Heart right ventricle (tissue), 16 donors: ENCODE measurements at regions not wholly inside any gene's neighbourhood (a gene's known extent, or its start where the extent isn't known, plus 50 kb on each side); places are given as distances from the start of the nearest gene placed in this dataset.

ENCODE experiments used
- ATAC-seq, 8 donors: fragments of 200-7000 bp; cut with Tn5 transposase; one replicate each; pipeline ENCODE4 v1.9.1; 2020; ENCODE audit warnings: mild to moderate bottlenecking in 8 of 8, moderate library complexity in 8 of 8, moderate number of reproducible peaks in 1 of 8
- DNase-seq, 2 donors: peaks; one replicate each; pipeline ENCODE4 v3.0.0-alpha.2; 2020
- H3K27ac ChIP-seq, 10 donors: fragments of 200-600 bp; sonication (generic) in 2 of 10; one replicate each; pipeline versions ENCODE4 v1.5.0 to v1.8.0; 2020 to 2022; ENCODE audit warnings: mild to moderate bottlenecking in 3 of 10
- H3K27me3 ChIP-seq, 7 donors: fragments of 200-600 bp; one replicate each; pipeline ENCODE4 v1.8.0; 2021 to 2022; ENCODE audit warnings: mild to moderate bottlenecking in 2 of 7
- H3K36me3 ChIP-seq, 9 donors: fragments of 200-600 bp; sonication (generic) in 1 of 9; one replicate each; pipeline versions ENCODE4 v1.5.0 to v1.8.0; 2020 to 2022; ENCODE audit warnings: mild to moderate bottlenecking in 2 of 9
- H3K4me1 ChIP-seq, 9 donors: fragments of 200-600 bp; sonication (generic) in 1 of 9; one replicate each; pipeline versions ENCODE4 v1.5.0 to v1.8.0; 2020 to 2022; ENCODE audit warnings: mild to moderate bottlenecking in 4 of 9
- H3K4me3 ChIP-seq, 10 donors: fragments of 200-600 bp; sonication (generic) in 2 of 10; one replicate each; pipeline versions ENCODE4 v1.5.0 to v1.8.0; 2020 to 2022; ENCODE audit warnings: mild to moderate bottlenecking in 7 of 10, moderate library complexity in 2 of 10
- H3K9me3 ChIP-seq, 11 donors: fragments of 200-600 bp in 10 of 11; sonication (generic) in 2 of 11; one replicate each; pipeline versions ENCODE4 v1.5.0 to v1.8.0; 2013 to 2022; ENCODE audit warnings: mild to moderate bottlenecking in 2 of 11, control low read depth in 1 of 11, moderate library complexity in 1 of 11
- CTCF ChIP-seq, 9 donors: fragments of 200-600 bp; sonication (generic) in 2 of 9; IDR thresholded peaks; one replicate each; pipeline versions ENCODE4 v1.5.0 to v1.8.0; 2021 to 2022; ENCODE audit warnings: antibody characterized with exemption in 9 of 9, mild to moderate bottlenecking in 5 of 9, moderate library complexity in 1 of 9
- WGBS, 2 donors: extraction: QIAGEN DNeasy Blood & Tissue Kit; methylation state at CpG; one replicate each; pipeline ENCODE4 v1.1.7; 2013; ENCODE audit warnings: inconsistent platforms in 1 of 2; 5-methylcytosine and 5-hydroxymethylcytosine counted together
- intact Hi-C, 10 donors: fragments of 100-400 bp; cut with DNase I; formaldehyde crosslinking; loops; one replicate each; pipeline versions ENCODE4 v1.11.1 to v1.14.2; 2022
- donor health status: Arrhythmogenic right ventricular cardiomyopathy.
- donor health status: ischemic (EF 13 %, LVEDD 7.1; RV severe dilation, severe dysfunction).
- donor health status: healthy with polysubstance abuse.
- donor health status: DM: no; HTN: yes; CAD: no.
- donor health status: DM: no; HTN: no; CAD: no.
- donor health status: ischemic (EF 25% LVEDD 6.9; RV normal size, moderate dysfunction).
- donor health status: ischemic (EF 25% LVEDD 5.7; RV mildly dilated, moderate dysfunction).
- donor health status: healthy.
- donor health status: DM: yes; HTN: yes; CAD: no.
- donor health status: Ischemic cardiomyopathy.
- donor health status: ischemic (EF 35%, LVEDD 5.7; RV mildly dilated, moderate dysfunction).
- donor health status: nonischemic (EF 11% LVEDD 7.7; RV severe dilation, severe dysfunction).
- donor health status: DM: yes; HTN: yes; CAD: no.
- donor health status: PGD.
- donor health status: ischemic (EF 29% LVEDD 5.4; RV normal size, mild dysfunction).
- donor health status: nonischemic (EF 23%, LVEDD 6.1; RV moderate dilation, normal function).

DNA sequence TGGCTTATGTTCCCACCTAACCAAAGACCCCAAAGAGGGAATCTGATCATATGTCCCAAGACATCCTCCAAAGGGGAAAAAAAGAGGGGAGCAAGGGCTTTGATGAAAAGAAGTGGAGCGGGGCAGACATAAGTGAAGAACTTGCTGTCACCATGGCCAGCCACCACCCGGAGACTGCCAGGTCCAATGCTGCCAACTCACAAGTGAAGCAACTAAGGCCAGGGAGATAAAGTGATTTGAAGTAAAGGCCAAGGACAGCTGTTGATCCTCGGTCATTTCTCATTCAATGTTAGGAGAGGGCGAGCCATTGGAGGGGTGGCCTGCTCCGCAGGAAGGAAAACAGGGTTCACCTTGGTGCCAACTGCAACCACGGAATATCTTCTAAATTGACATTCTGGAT, 72.6 kb upstream of the C3orf80 start:
- H3K27ac ChIP-seq, result no peak overlapping the region
- H3K36me3 ChIP-seq, result no peaks in the 10 kb centered on the region
- WGBS, 2 donors, result 84 to 94% methylated on average over 6 of the region's 6 CpGs
- intact Hi-C loops, result loop anchor here in 1 of 10 donors (10.0 kb wide), 1 partner anchor 118 kb away; no protein-coding TSS in a partner anchor
- H3K4me1 ChIP-seq, result no peaks in the 10 kb centered on the region
- H3K27me3 ChIP-seq, result peaks cover 0 to 15% (median 0%) of the 10 kb centered on the region in 7 donors
- ATAC-seq (peak in 2 of 8 donors; percentile 41 to 58), DNase-seq (no peak)
- no peaks in the 10 kb centered on the region for H3K9me3 ChIP-seq
- no peak overlapping the region for H3K4me3 ChIP-seq
- no peak for TF ChIP-seq CTCF (IDR thresholded peaks at IDR 0.05)

DNA sequence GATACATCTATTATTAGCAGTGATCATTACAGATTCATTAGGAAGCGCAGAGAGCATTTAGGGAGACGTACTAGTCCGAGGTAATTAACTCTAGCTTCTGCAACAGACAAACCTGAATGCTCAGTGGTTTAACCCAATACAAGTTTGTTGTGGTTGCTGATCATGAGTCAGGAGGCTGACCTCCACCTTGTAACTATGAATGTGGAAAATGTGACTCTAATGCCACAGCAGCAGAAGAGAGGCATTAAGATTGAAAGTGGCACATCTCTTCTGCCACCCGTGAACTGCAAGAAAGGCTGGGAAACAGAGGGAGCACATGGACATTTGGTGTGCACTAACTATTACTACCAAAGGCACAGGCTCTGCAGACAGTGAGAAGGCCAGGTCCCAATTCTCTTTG, 71.2 kb upstream of the C3orf80 start:
- ATAC-seq (no peak), DNase-seq (no peak)
- intact Hi-C loops, result loop anchor here in 1 of 10 donors (10.0 kb wide), 1 partner anchor 119 kb away; no protein-coding TSS in a partner anchor
- Histone ChIP-seq H3K4me1 (no peaks in the 10 kb centered on the region), H3K36me3 (no peaks in the 10 kb centered on the region), H3K27ac (no peak overlapping the region), H3K27me3 (peaks cover 0 to 15% (median 0%) of the 10 kb centered on the region in 7 donors), H3K9me3 (no peaks in the 10 kb centered on the region), H3K4me3 (no peak overlapping the region)
- no peak for TF ChIP-seq CTCF (IDR thresholded peaks at IDR 0.05)
- WGBS, 2 donors, result 90 to 95% methylated on average over 4 of the region's 4 CpGs

DNA sequence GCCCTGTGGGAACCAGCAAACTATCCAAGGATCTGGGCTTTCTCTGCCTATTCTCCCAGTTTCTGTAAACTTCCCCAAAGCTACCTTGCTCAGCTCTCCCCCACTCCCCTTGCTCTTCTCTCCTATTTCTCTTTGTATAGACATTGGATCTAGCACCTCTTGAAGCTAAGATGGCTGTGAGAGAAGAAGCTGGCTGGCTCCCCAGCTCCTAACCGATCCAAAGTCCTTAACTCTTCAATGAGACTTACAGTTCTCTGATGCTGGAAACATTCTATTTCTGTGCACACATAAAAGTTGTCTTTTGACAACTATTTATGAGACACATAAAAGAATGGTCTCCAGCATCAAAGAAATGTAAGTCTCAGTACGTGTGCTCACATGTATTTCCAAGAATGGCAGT, 70.6 kb upstream of the C3orf80 start:
- no peaks in the 10 kb centered on the region for H3K9me3 ChIP-seq
- ATAC-seq, result no peak
- no peaks in the 10 kb centered on the region for H3K36me3 ChIP-seq
- DNase-seq, result no peak
- intact Hi-C loops, result loop anchor here in 1 of 10 donors (10.0 kb wide), 1 partner anchor 120 kb away; no protein-coding TSS in a partner anchor
- TF ChIP-seq CTCF (IDR thresholded peaks at IDR 0.05), result no peak
- no peak overlapping the region for H3K4me3 ChIP-seq
- H3K4me1 ChIP-seq, result no peaks in the 10 kb centered on the region
- H3K27me3 ChIP-seq, result peaks cover 0 to 15% (median 0%) of the 10 kb centered on the region in 7 donors
- no peak overlapping the region for H3K27ac ChIP-seq
- 78 to 81% methylated on average over 2 of the region's 2 CpGs for WGBS, 2 donors

DNA sequence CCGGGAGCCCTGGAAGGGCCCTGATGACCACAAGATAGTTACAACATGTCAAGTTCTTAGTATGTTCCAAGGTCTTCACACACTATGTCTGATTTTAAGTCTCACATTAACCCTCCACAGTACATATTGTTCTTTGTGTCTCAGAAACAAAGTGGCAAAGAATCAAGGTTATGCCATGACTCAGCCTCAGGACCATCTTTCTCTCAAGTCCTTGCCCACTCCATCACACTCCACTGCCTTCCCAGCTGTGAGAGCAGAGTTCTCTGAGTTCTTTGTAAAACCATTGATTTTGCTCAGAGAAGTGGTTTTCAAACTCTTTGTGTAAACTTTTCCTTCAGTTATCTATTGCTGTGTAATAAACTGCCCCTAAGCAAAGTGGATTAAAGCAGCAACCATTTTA, 67.9 kb upstream of the C3orf80 start:
- H3K4me3 ChIP-seq, result no peak overlapping the region
- intact Hi-C loops, result loop anchor here in 1 of 10 donors (10.0 kb wide), 1 partner anchor 123 kb away; no protein-coding TSS in a partner anchor
- H3K27ac ChIP-seq, result no peak overlapping the region
- ATAC-seq, result no peak
- no peaks in the 10 kb centered on the region for H3K4me1 ChIP-seq
- no peak for DNase-seq
- peaks cover 0 to 15% (median 0%) of the 10 kb centered on the region in 7 donors for H3K27me3 ChIP-seq
- WGBS, 2 donors, result 83 to 100% methylated on average over 1 of the region's 1 CpG
- no peak for TF ChIP-seq CTCF (IDR thresholded peaks at IDR 0.05)
- H3K36me3 ChIP-seq, result no peaks in the 10 kb centered on the region
- no peaks in the 10 kb centered on the region for H3K9me3 ChIP-seq
